Progenitor cell of endocrine pancreas (in vitro differentiated cells): ENCODE measurements at regions not wholly inside any gene's neighbourhood (a gene's known extent, or its start where the extent isn't known, plus 50 kb on each side); places are given as distances from the start of the nearest gene placed in this dataset.

ENCODE experiments used
- DNase-seq: peaks from one replicate; pipeline ENCODE4 v3.0.0; 2021; ENCODE audit warnings: low spot score; ENCODE audit not compliant: unreplicated experiment
- H3K27ac Mint-ChIP-seq: 2 replicates; pipeline ENCODE4 v1.8.0; 2021; ENCODE audit warnings: mild to moderate bottlenecking, moderate library complexity, mixed read lengths
- H3K27me3 Mint-ChIP-seq: 2 replicates; pipeline ENCODE4 v1.8.0; 2021; ENCODE audit warnings: mixed read lengths
- H3K36me3 Mint-ChIP-seq: 2 replicates; pipeline ENCODE4 v1.8.0; 2022; ENCODE audit warnings: mixed read lengths; ENCODE audit not compliant: insufficient read depth
- H3K4me1 Mint-ChIP-seq: 2 replicates; pipeline ENCODE4 v1.8.0; 2021; ENCODE audit warnings: low read depth, mixed read lengths
- H3K4me3 Mint-ChIP-seq: 2 replicates; pipeline ENCODE4 v1.8.0; 2021; ENCODE audit warnings: low read depth, mild to moderate bottlenecking, moderate library complexity, mixed read lengths
- H3K9me3 Mint-ChIP-seq: 2 replicates; pipeline ENCODE4 v1.8.0; 2021; ENCODE audit warnings: low read depth, mixed read lengths
- TF ChIP-seq, protein P1 (sequence below): fragments of 200-600 bp; sonication (generic); IDR thresholded peaks from one replicate; pipeline ENCODE4 v1.5.0; 2021; ENCODE audit warnings: antibody characterized with exemption, mild to moderate bottlenecking; ENCODE audit not compliant: unreplicated experiment

DNA sequence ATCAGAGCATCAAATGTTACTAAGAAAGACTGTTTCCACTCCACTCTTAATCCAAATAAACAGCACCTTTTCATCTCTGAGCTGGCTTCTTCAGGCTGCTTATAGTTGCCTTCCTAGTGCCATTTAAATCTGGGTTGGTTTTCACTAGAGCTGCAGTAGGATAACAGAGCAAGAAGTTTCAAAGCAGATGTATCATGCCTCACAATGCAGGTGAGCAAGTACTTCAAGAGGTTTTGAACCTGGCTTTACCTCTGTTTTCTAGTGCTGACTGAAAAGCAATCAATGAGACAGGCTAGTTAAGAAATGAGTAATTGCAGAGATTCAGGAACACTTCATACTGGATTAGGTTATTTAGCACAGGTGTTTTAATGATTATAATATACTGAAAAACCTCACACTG, 147.7 kb upstream of the SATB1 start:
- TF ChIP-seq, protein P1, sequence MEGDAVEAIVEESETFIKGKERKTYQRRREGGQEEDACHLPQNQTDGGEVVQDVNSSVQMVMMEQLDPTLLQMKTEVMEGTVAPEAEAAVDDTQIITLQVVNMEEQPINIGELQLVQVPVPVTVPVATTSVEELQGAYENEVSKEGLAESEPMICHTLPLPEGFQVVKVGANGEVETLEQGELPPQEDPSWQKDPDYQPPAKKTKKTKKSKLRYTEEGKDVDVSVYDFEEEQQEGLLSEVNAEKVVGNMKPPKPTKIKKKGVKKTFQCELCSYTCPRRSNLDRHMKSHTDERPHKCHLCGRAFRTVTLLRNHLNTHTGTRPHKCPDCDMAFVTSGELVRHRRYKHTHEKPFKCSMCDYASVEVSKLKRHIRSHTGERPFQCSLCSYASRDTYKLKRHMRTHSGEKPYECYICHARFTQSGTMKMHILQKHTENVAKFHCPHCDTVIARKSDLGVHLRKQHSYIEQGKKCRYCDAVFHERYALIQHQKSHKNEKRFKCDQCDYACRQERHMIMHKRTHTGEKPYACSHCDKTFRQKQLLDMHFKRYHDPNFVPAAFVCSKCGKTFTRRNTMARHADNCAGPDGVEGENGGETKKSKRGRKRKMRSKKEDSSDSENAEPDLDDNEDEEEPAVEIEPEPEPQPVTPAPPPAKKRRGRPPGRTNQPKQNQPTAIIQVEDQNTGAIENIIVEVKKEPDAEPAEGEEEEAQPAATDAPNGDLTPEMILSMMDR = no peak
- Mint-ChIP-seq H3K36me3 (no peaks in the 10 kb centered on the region), H3K27me3 (no peaks in the 10 kb centered on the region), H3K4me3 (no peak overlapping the region), H3K4me1 (peaks cover 9% of the 10 kb centered on the region), H3K27ac (no peak overlapping the region), H3K9me3 (peaks cover 9% of the 10 kb centered on the region)
- no peak for DNase-seq

GRCh38 chr3:18567293-18567692, 142.2 kb upstream of the SATB1 start:
- TF ChIP-seq, protein P1 = no peak
- Mint-ChIP-seq H3K27ac (no peak overlapping the region), H3K36me3 (no peaks in the 10 kb centered on the region), H3K4me3 (no peak overlapping the region), H3K4me1 (peaks cover 4% of the 10 kb centered on the region), H3K9me3 (no peaks in the 10 kb centered on the region), H3K27me3 (no peaks in the 10 kb centered on the region)
- DNase-seq = no peak

- TF ChIP-seq, protein P1 = no peak
- no peaks in the 10 kb centered on the region for H3K36me3 Mint-ChIP-seq
- peaks cover 15% of the 10 kb centered on the region for H3K4me1 Mint-ChIP-seq
- no peak overlapping the region for H3K27ac Mint-ChIP-seq
- no peak for DNase-seq
- no peaks in the 10 kb centered on the region for H3K9me3 Mint-ChIP-seq
- no peak overlapping the region for H3K4me3 Mint-ChIP-seq
- peaks cover 3% of the 10 kb centered on the region for H3K27me3 Mint-ChIP-seq
These were observed 137.4 kb upstream of the SATB1 start for GRCh38 chr3:18562364-18563154.

DNA sequence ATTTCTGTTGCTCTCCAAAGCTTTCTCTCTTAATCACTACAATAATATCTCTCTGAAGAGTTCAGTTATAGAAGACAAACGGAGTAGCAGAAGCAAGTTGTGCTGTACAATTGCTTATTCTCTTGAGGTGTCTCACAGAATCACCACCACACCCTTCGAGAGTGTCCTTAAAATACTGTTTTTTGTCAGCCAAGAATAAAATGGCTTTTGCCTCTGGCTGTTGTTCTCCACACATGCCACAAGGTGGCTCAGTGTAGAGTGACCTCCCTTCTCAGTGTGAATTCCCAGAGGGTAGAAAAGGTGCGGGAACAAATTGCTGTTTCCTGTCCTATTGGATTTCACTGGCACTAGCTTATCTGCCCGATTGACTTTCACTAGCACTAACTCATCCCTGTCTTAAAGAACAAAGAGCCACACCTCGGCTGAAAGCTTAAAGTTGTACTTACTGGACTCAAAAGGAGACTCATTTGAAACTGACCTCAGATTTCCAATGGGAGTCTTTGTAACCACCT, 134.2 kb upstream of the SATB1 start:
- peaks cover 3% of the 10 kb centered on the region for H3K27me3 Mint-ChIP-seq
- no peaks in the 10 kb centered on the region for H3K36me3 Mint-ChIP-seq
- no peak overlapping the region for H3K27ac Mint-ChIP-seq
- peaks cover 15% of the 10 kb centered on the region for H3K4me1 Mint-ChIP-seq
- TF ChIP-seq, protein P1 = peak; percentile 81
- peak; percentile 10 for DNase-seq
- no peaks in the 10 kb centered on the region for H3K9me3 Mint-ChIP-seq
- no peak overlapping the region for H3K4me3 Mint-ChIP-seq

GRCh38 chr3:18558507-18558906, 133.4 kb upstream of the SATB1 start:
- no peak overlapping the region for H3K27ac Mint-ChIP-seq
- no peak for DNase-seq
- H3K27me3 Mint-ChIP-seq = peaks cover 3% of the 10 kb centered on the region
- TF ChIP-seq, protein P1 = no peak
- H3K4me3 Mint-ChIP-seq = no peak overlapping the region
- H3K4me1 Mint-ChIP-seq = peaks cover 15% of the 10 kb centered on the region
- no peaks in the 10 kb centered on the region for H3K9me3 Mint-ChIP-seq
- H3K36me3 Mint-ChIP-seq = no peaks in the 10 kb centered on the region
